Tibial nerve (tissue), 4 donors: ENCODE measurements at regions not wholly inside any gene's neighbourhood (a gene's known extent, or its start where the extent isn't known, plus 50 kb on each side); places are given as distances from the start of the nearest gene placed in this dataset.

ENCODE experiments used
- DNase-seq, 2 donors: peaks; one replicate each; pipeline ENCODE4 v3.0.0-alpha.2; 2019; ENCODE audit warnings: low spot score in 2 of 2
- H3K27ac ChIP-seq, 4 donors: fragments of 200-600 bp; sonication (generic) in 3 of 4; one replicate each; pipeline ENCODE4 v1.5.1; 2017 to 2019; ENCODE audit warnings: mild to moderate bottlenecking in 1 of 4
- H3K27me3 ChIP-seq, 2 donors: fragments of 200-600 bp; sonication (generic) in 1 of 2; one replicate each; pipeline versions ENCODE4 v1.5.1 to v1.6.0; 2017 to 2019
- H3K36me3 ChIP-seq, 3 donors: fragments of 200-600 bp; sonication (generic); one replicate each; pipeline ENCODE4 v1.5.1; 2018 to 2019
- H3K4me1 ChIP-seq, 4 donors: fragments of 200-600 bp; sonication (generic) in 3 of 4; one replicate each; pipeline ENCODE4 v1.5.1; 2017 to 2019
- H3K4me3 ChIP-seq, 4 donors: fragments of 200-600 bp; sonication (generic) in 3 of 4; one replicate each; pipeline ENCODE4 v1.5.1; 2017 to 2019; ENCODE audit warnings: mild to moderate bottlenecking in 1 of 4, moderate library complexity in 1 of 4
- H3K9me3 ChIP-seq, 4 donors: fragments of 200-600 bp; sonication (generic) in 3 of 4; one replicate each; pipeline ENCODE4 v1.5.1; 2017 to 2019
- EP300 ChIP-seq, 2 donors: sonication (generic); formaldehyde crosslinking; IDR thresholded peaks; one replicate each; pipeline ENCODE4 v1.6.1; 2017; ENCODE audit warnings: antibody characterized with exemption in 2 of 2, mild to moderate bottlenecking in 1 of 2
- POLR2A ChIP-seq, 2 donors: fragments of 450-650 bp; IDR thresholded peaks; one replicate each; pipeline ENCODE4 v1.6.1; 2017; ENCODE audit warnings: antibody characterized with exemption in 2 of 2, mild to moderate bottlenecking in 2 of 2, moderate library complexity in 2 of 2
- WGBS, 2 donors: methylation state at CpG; one replicate each; pipeline ENCODE4 v1.1.5; 2018; 5-methylcytosine and 5-hydroxymethylcytosine counted together
- TF ChIP-seq, protein P1 (sequence below), 5 experiments: fragments of 200-600 bp in 3 of 5; fragments of 450-650 bp in 2 of 5; sonication (generic) in 3 of 5; IDR thresholded peaks; one replicate each; pipeline ENCODE4 v1.5.1; 2016 to 2019; ENCODE audit warnings: antibody characterized with exemption in 5 of 5, mild to moderate bottlenecking in 3 of 5, moderate library complexity in 2 of 5

DNA sequence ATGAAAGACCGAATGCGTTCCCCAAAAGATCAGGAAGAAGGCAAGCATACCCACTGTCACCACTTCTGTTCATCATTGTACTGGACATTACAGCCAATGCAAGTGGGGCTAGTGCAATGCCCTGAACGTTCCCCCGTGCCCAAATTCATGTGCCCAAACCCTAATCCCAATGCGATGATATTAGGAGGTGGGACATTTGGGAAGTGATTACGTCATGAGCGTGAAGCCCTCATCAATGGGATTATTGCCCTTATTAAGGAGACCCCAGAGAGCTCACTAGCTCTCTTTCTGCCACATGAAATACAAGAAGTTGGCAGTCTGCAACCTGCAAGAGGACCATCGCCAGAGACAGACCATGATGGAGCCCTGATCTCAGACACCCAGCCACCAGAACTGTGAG is 511.4 kb upstream of the TPK1 start:
- WGBS, 2 donors: 78 to 87% methylated on average over 8 of the region's 8 CpGs
- Histone ChIP-seq H3K4me1 (no peaks in the 10 kb centered on the region), H3K4me3 (no peak overlapping the region), H3K9me3 (peaks cover 0 to 14% (median 0%) of the 10 kb centered on the region in 4 donors), H3K27me3 (no peaks in the 10 kb centered on the region), H3K27ac (no peak overlapping the region), H3K36me3 (no peaks in the 10 kb centered on the region)
- TF ChIP-seq POLR2A (IDR thresholded peaks at IDR 0.05) (no peak), EP300 (IDR thresholded peaks at IDR 0.05) (no peak)
- TF ChIP-seq, protein P1, sequence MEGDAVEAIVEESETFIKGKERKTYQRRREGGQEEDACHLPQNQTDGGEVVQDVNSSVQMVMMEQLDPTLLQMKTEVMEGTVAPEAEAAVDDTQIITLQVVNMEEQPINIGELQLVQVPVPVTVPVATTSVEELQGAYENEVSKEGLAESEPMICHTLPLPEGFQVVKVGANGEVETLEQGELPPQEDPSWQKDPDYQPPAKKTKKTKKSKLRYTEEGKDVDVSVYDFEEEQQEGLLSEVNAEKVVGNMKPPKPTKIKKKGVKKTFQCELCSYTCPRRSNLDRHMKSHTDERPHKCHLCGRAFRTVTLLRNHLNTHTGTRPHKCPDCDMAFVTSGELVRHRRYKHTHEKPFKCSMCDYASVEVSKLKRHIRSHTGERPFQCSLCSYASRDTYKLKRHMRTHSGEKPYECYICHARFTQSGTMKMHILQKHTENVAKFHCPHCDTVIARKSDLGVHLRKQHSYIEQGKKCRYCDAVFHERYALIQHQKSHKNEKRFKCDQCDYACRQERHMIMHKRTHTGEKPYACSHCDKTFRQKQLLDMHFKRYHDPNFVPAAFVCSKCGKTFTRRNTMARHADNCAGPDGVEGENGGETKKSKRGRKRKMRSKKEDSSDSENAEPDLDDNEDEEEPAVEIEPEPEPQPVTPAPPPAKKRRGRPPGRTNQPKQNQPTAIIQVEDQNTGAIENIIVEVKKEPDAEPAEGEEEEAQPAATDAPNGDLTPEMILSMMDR (IDR thresholded peaks at IDR 0.05): no peak
- DNase-seq: no peak

GRCh38 chr7:145339319-145339718 is 503.5 kb upstream of the TPK1 start:
- no peak for TF ChIP-seq EP300 (IDR thresholded peaks at IDR 0.05)
- TF ChIP-seq, protein P1 (IDR thresholded peaks at IDR 0.05): no peak
- 51% methylated on average over 2 of the region's 2 CpGs for WGBS, 2 donors
- no peak overlapping the region for H3K27ac ChIP-seq
- DNase-seq: no peak
- no peaks in the 10 kb centered on the region for H3K36me3 ChIP-seq
- H3K27me3 ChIP-seq: no peaks in the 10 kb centered on the region
- no peak overlapping the region for H3K4me3 ChIP-seq
- no peaks in the 10 kb centered on the region for H3K4me1 ChIP-seq
- H3K9me3 ChIP-seq: peaks cover 0 to 3% (median 0%) of the 10 kb centered on the region in 4 donors

DNA sequence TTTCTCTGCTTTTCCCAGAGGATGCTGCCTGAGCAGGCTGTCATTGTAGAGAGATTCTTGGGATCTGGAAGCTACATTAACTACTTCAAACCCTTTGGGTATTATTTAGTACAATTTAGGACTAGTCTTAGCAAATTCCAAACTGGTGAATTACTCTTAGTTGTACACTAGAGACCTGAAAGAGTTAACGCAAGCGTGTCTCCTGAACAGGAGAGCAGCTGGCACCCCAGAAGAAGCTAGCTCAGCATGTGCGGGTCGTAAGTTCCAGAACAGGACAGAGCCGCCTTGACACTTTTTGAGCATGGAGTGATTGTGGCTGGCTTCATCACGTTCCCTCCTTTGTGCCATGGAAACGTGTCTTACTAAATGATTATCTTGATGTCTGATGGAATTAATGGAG is 495.7 kb upstream of the TPK1 start:
- peaks cover 0 to 6% (median 0%) of the 10 kb centered on the region in 4 donors for H3K9me3 ChIP-seq
- 72 to 76% methylated on average over 7 of the region's 7 CpGs for WGBS, 2 donors
- H3K4me3 ChIP-seq: no peak overlapping the region
- no peak overlapping the region for H3K27ac ChIP-seq
- no peaks in the 10 kb centered on the region for H3K4me1 ChIP-seq
- TF ChIP-seq POLR2A (IDR thresholded peaks at IDR 0.05) (no peak), EP300 (IDR thresholded peaks at IDR 0.05) (no peak)
- TF ChIP-seq, protein P1 (IDR thresholded peaks at IDR 0.05): no peak
- DNase-seq: no peak
- no peaks in the 10 kb centered on the region for H3K27me3 ChIP-seq
- H3K36me3 ChIP-seq: no peaks in the 10 kb centered on the region

GRCh38 chr7:145331076-145331475 is 495.2 kb upstream of the TPK1 start:
- Histone ChIP-seq H3K27me3 (no peaks in the 10 kb centered on the region), H3K27ac (no peak overlapping the region), H3K4me3 (no peak overlapping the region), H3K9me3 (peaks cover 0 to 6% (median 0%) of the 10 kb centered on the region in 4 donors), H3K36me3 (no peaks in the 10 kb centered on the region), H3K4me1 (no peaks in the 10 kb centered on the region)
- DNase-seq: no peak
- TF ChIP-seq EP300 (IDR thresholded peaks at IDR 0.05): no peak
- no peak for TF ChIP-seq POLR2A (IDR thresholded peaks at IDR 0.05)
- TF ChIP-seq, protein P1 (IDR thresholded peaks at IDR 0.05): no peak
- WGBS, 2 donors: 28 to 40% methylated on average over 2 of the region's 2 CpGs

GRCh38 chr7:145327646-145328045 is 491.8 kb upstream of the TPK1 start:
- Histone ChIP-seq H3K27me3 (no peaks in the 10 kb centered on the region), H3K9me3 (no peaks in the 10 kb centered on the region), H3K4me3 (no peak overlapping the region), H3K36me3 (no peaks in the 10 kb centered on the region), H3K4me1 (no peaks in the 10 kb centered on the region), H3K27ac (no peak overlapping the region)
- TF ChIP-seq EP300 (IDR thresholded peaks at IDR 0.05) (no peak), POLR2A (IDR thresholded peaks at IDR 0.05) (no peak)
- TF ChIP-seq, protein P1 (IDR thresholded peaks at IDR 0.05): no peak
- no peak for DNase-seq
- WGBS, 2 donors: 35 to 40% methylated on average over 1 of the region's 1 CpG
